Gastrocnemius medialis (tissue), 4 donors: ENCODE measurements at regions not wholly inside any gene's neighbourhood (a gene's known extent, or its start where the extent isn't known, plus 50 kb on each side); places are given as distances from the start of the nearest gene placed in this dataset.

Experiments
- POLR2A ChIP-seq, 2 donors: fragments of 450-650 bp; IDR thresholded peaks; one replicate each; pipeline ENCODE4 v1.6.1; 2017; ENCODE audit warnings: antibody characterized with exemption in 2 of 2, mild to moderate bottlenecking in 2 of 2, moderate library complexity in 2 of 2
- TF ChIP-seq, protein P1 (sequence below), 5 experiments: fragments of 450-650 bp in 3 of 5; fragments of 200-600 bp in 2 of 5; sonication (generic) in 2 of 5; IDR thresholded peaks in 4 of 5; conservative IDR thresholded peaks in 1 of 5; 1 replicate in 4 of 5; 2 replicates in 1 of 5; pipeline ENCODE4 v1.5.1; 2016 to 2019; ENCODE audit warnings: antibody characterized with exemption in 5 of 5, mild to moderate bottlenecking in 3 of 5, moderate library complexity in 3 of 5

DNA sequence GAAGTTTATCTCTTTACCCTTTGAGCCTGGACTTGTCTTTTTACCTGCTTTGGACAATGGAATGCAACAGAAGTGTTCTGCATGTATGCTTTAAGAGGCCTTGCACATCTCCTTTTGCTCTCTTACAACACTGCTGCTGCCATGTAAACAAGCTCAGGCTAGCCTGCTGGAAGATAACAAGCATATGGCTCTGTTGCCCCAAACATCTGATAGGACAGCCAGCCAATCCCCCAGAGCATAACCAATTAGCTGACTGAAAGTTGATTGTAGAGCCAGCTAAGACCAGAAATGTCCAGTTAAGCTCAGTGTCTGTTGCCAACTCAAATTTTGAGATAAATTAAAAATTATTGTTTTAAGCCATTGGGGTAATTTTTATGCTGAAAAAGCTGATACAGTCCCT, 510.6 kb upstream of the CNKSR2 start:
- no peak for TF ChIP-seq POLR2A (IDR thresholded peaks at IDR 0.05)
- TF ChIP-seq, protein P1, sequence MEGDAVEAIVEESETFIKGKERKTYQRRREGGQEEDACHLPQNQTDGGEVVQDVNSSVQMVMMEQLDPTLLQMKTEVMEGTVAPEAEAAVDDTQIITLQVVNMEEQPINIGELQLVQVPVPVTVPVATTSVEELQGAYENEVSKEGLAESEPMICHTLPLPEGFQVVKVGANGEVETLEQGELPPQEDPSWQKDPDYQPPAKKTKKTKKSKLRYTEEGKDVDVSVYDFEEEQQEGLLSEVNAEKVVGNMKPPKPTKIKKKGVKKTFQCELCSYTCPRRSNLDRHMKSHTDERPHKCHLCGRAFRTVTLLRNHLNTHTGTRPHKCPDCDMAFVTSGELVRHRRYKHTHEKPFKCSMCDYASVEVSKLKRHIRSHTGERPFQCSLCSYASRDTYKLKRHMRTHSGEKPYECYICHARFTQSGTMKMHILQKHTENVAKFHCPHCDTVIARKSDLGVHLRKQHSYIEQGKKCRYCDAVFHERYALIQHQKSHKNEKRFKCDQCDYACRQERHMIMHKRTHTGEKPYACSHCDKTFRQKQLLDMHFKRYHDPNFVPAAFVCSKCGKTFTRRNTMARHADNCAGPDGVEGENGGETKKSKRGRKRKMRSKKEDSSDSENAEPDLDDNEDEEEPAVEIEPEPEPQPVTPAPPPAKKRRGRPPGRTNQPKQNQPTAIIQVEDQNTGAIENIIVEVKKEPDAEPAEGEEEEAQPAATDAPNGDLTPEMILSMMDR (IDR thresholded peaks at IDR 0.05 in 4 of 5, conservative IDR thresholded peaks at IDR 0.05 in 1 of 5): no peak
